Fibroblast of lung (primary cell): ENCODE measurements at regions not wholly inside any gene's neighbourhood (a gene's known extent, or its start where the extent isn't known, plus 50 kb on each side); places are given as distances from the start of the nearest gene placed in this dataset.
A peak's percentile ranks its signal among the peaks of the same experiment; 100 is the strongest.

ENCODE experiments used
- DNase-seq, 2 donors: peaks; one replicate each; pipeline versions ENCODE4 v3.0.0 to v3.0.0-alpha.2; 2010; ENCODE audit warnings: low read depth in 2 of 2
- H2AFZ ChIP-seq: 2 replicates; pipeline ENCODE4 v1.5.1; 2012; ENCODE audit warnings: low read length, control low read depth, inconsistent platforms
- H3K27ac ChIP-seq: 2 replicates; pipeline ENCODE4 v1.5.1; 2011; ENCODE audit warnings: low read length, control low read depth; ENCODE audit not compliant: insufficient read depth
- H3K27me3 ChIP-seq: 2 replicates; pipeline ENCODE4 v1.5.1; 2011; ENCODE audit warnings: mild to moderate bottlenecking, low read length; ENCODE audit not compliant: control insufficient read depth, insufficient read depth
- H3K36me3 ChIP-seq: 2 replicates; pipeline ENCODE4 v1.5.1; 2011; ENCODE audit warnings: low read length; ENCODE audit not compliant: control insufficient read depth, insufficient read depth
- H3K4me1 ChIP-seq: 2 replicates; pipeline ENCODE4 v1.5.1; 2011; ENCODE audit warnings: low read length; ENCODE audit not compliant: control insufficient read depth, insufficient read depth; ENCODE audit errors: extremely low read depth
- H3K4me2 ChIP-seq: 2 replicates; pipeline ENCODE4 v1.5.1; 2011; ENCODE audit warnings: low read length, control low read depth; ENCODE audit not compliant: insufficient read depth; ENCODE audit errors: extremely low read depth
- H3K4me3 ChIP-seq, 4 experiments: fragments of 200-600 bp in 1 of 4; sonication (generic) in 1 of 4; replicated peaks in 1 of 4; 2 replicates each; pipeline ENCODE4 v1.5.1; 2011 to 2016; ENCODE audit warnings: low read length in 4 of 4, low read depth in 3 of 4, mild to moderate bottlenecking in 3 of 4, control low read depth in 2 of 4, inconsistent platforms in 1 of 4, mixed read lengths in 1 of 4; ENCODE audit not compliant: insufficient read depth in 1 of 4; ENCODE audit errors: control extremely low read depth in 1 of 4
- H3K79me2 ChIP-seq: 2 replicates; pipeline ENCODE4 v1.5.1; 2012; ENCODE audit warnings: mild to moderate bottlenecking, low read length, inconsistent platforms; ENCODE audit not compliant: control insufficient read depth, insufficient read depth
- H3K9ac ChIP-seq: 2 replicates; pipeline ENCODE4 v1.5.1; 2011; ENCODE audit warnings: mild to moderate bottlenecking, low read length, control low read depth; ENCODE audit not compliant: insufficient read depth
- H3K9me3 ChIP-seq: 2 replicates; pipeline ENCODE4 v1.5.1; 2012; ENCODE audit warnings: low read depth, low read length; ENCODE audit not compliant: control insufficient read depth, insufficient read depth
- H4K20me1 ChIP-seq: 2 replicates; pipeline ENCODE4 v1.5.1; 2011; ENCODE audit warnings: low read length; ENCODE audit not compliant: control insufficient read depth, insufficient read depth; ENCODE audit errors: extremely low read depth
- CTCF ChIP-seq, 2 donors: IDR thresholded peaks in 1 of 2; conservative IDR thresholded peaks in 1 of 2; 1 replicate in 1 of 2; 2 replicates in 1 of 2; pipeline ENCODE4 v1.5.1; 2011 to 2012; ENCODE audit warnings: low read length in 2 of 2, control low read depth in 1 of 2, inconsistent platforms in 1 of 2, low read depth in 1 of 2, mild to moderate bottlenecking in 1 of 2
- EZH2 ChIP-seq: IDR thresholded peaks from 2 replicates; pipeline ENCODE4 v1.5.1; 2012; ENCODE audit warnings: low read length, control low read depth, mild to moderate bottlenecking; ENCODE audit errors: missing control alignments

GRCh38 chr10:57979956-57980355 lies 287.7 kb downstream of the IPMK start:
- H2AFZ ChIP-seq: no peak overlapping the region
- no peaks in the 10 kb centered on the region for H3K4me1 ChIP-seq
- H3K9ac ChIP-seq: no peak overlapping the region
- H3K27me3 ChIP-seq: no peaks in the 10 kb centered on the region
- no peak overlapping the region for H3K4me3 ChIP-seq
- no peaks in the 10 kb centered on the region for H3K79me2 ChIP-seq
- DNase-seq: peak in 1 of 2 donors; percentile 48
- no peaks in the 10 kb centered on the region for H3K9me3 ChIP-seq
- no peak for TF ChIP-seq EZH2
- TF ChIP-seq CTCF (conservative IDR thresholded peaks at IDR 0.05 in 1 of 2, IDR thresholded peaks at IDR 0.05 in 1 of 2; ENCODE audit: low read depth in 1 of 2, low read length in 2 of 2): no peak
- H4K20me1 ChIP-seq: no peaks in the 10 kb centered on the region
- no peak overlapping the region for H3K27ac ChIP-seq
- no peaks in the 10 kb centered on the region for H3K36me3 ChIP-seq
- no peak overlapping the region for H3K4me2 ChIP-seq

GRCh38 chr10:57979491-57979890 lies 288.2 kb downstream of the IPMK start:
- TF ChIP-seq EZH2: no peak
- no peak overlapping the region for H3K4me3 ChIP-seq
- DNase-seq: peak in 1 of 2 donors; percentile 64
- no peaks in the 10 kb centered on the region for H3K36me3 ChIP-seq
- no peaks in the 10 kb centered on the region for H3K79me2 ChIP-seq
- no peak overlapping the region for H3K27ac ChIP-seq
- no peaks in the 10 kb centered on the region for H3K9me3 ChIP-seq
- H3K4me2 ChIP-seq: no peak overlapping the region
- H3K27me3 ChIP-seq: no peaks in the 10 kb centered on the region
- no peak overlapping the region for H3K9ac ChIP-seq
- H4K20me1 ChIP-seq: no peaks in the 10 kb centered on the region
- H2AFZ ChIP-seq: no peak overlapping the region
- H3K4me1 ChIP-seq: no peaks in the 10 kb centered on the region

GRCh38 chr10:57977262-57977661 lies 290.4 kb downstream of the IPMK start:
- TF ChIP-seq CTCF (conservative IDR thresholded peaks at IDR 0.05 in 1 of 2, IDR thresholded peaks at IDR 0.05 in 1 of 2; ENCODE audit: low read depth in 1 of 2, low read length in 2 of 2) (no peak), EZH2 (no peak)
- H3K36me3 ChIP-seq: no peaks in the 10 kb centered on the region
- no peak overlapping the region for H3K27ac ChIP-seq
- no peak for DNase-seq
- no peaks in the 10 kb centered on the region for H3K27me3 ChIP-seq
- no peak overlapping the region for H3K4me2 ChIP-seq
- no peaks in the 10 kb centered on the region for H4K20me1 ChIP-seq
- no peaks in the 10 kb centered on the region for H3K4me1 ChIP-seq
- H2AFZ ChIP-seq: no peak overlapping the region
- no peaks in the 10 kb centered on the region for H3K9me3 ChIP-seq
- H3K79me2 ChIP-seq: no peaks in the 10 kb centered on the region
- no peak overlapping the region for H3K4me3 ChIP-seq
- H3K9ac ChIP-seq: no peak overlapping the region
